Neural cell (in vitro differentiated cells): ENCODE measurements at regions not wholly inside any gene's neighbourhood (a gene's known extent, or its start where the extent isn't known, plus 50 kb on each side); places are given as distances from the start of the nearest gene placed in this dataset.
"Not testable (repeated sequence)": the region's sequence is repeated elsewhere in the genome, so short reads cannot be mapped to it uniquely, and the experiment has no call there.

Source experiments
- EP300 ChIP-seq: fragments of 450-650 bp; conservative IDR thresholded peaks from 2 replicates; pipeline ENCODE4 v1.6.1; 2014; ENCODE audit warnings: antibody characterized with exemption, mild to moderate bottlenecking, moderate library complexity; ENCODE audit not compliant: poor library complexity, severe bottlenecking
- REST ChIP-seq: IDR thresholded peaks from 2 replicates; pipeline ENCODE4 v1.6.1; 2012; ENCODE audit warnings: borderline replicate concordance

- TF ChIP-seq REST, EP300: not testable (repeated sequence)
These were observed 106.9 kb upstream of the TMEM164 start for GRCh38 chrX:109896024-109896423.
